ENCODE measurements at regions not wholly inside any gene's neighbourhood (a gene's known extent, or its start where the extent isn't known, plus 50 kb on each side); places are given as distances from the start of the nearest gene placed in this dataset.

- TF ChIP-seq CTCF (IDR thresholded peaks at IDR 0.05; ENCODE audit: low read depth, low read length) (no peak), MAX (IDR thresholded peaks at IDR 0.05; ENCODE audit: low read depth, low read length) (no peak), POLR2A (IDR thresholded peaks at IDR 0.05; ENCODE audit: extremely low read depth, insufficient read length) (no peak), MYC (IDR thresholded peaks at IDR 0.05; ENCODE audit: low read depth, low read length) (no peak)
Observed at GRCh38 chr12:28050606-28051005, 78.1 kb upstream of the PTHLH start.
